ENCODE measurements at regions not wholly inside any gene's neighbourhood (a gene's known extent, or its start where the extent isn't known, plus 50 kb on each side); places are given as distances from the start of the nearest gene placed in this dataset.

- no peak overlapping the region for H3K18ac ChIP-seq (ENCODE audit: insufficient read length, low read depth, low read length)
- H3K4me2 ChIP-seq (ENCODE audit: insufficient read depth, insufficient read length, low read length): no peak overlapping the region
- H2BK20ac ChIP-seq (ENCODE audit: low read depth, low read length, poor library complexity, severe bottlenecking): no peak overlapping the region
- no peak overlapping the region for H3K4ac ChIP-seq (ENCODE audit: low read depth, low read length)
- no peak overlapping the region for H2BK12ac ChIP-seq (ENCODE audit: insufficient read length, low read depth, low read length)
- H3K23ac ChIP-seq (ENCODE audit: insufficient read length, low read depth, low read length): no peak overlapping the region
- no peak overlapping the region for H4K91ac ChIP-seq (ENCODE audit: insufficient read length, low read depth, low read length)
- no peak overlapping the region for H4K8ac ChIP-seq (replicated peaks; ENCODE audit: insufficient read length, low read depth, low read length)
- H3K9ac ChIP-seq (ENCODE audit: extremely low read depth, insufficient read length, low read length): no peak overlapping the region
- Mint-ChIP-seq H3K9me3 (peaks cover 18 to 29% of the 10 kb centered on the region in 2 experiments), H3K27me3 (ENCODE audit: low read depth) (no peaks in the 10 kb centered on the region), H3K27ac (no peak overlapping the region), H3K4me3 (no peak overlapping the region), H3K36me3 (ENCODE audit: insufficient read depth in 1 of 3, low read depth in 3 of 3) (peaks cover 7 to 18% (median 13%) of the 10 kb centered on the region in 3 experiments), H3K4me1 (peaks cover 5 to 6% of the 10 kb centered on the region in 2 experiments)
- no peak overlapping the region for H2AFZ ChIP-seq (ENCODE audit: low read length)
- no peak overlapping the region for H3T11ph ChIP-seq (ENCODE audit: low read length)
- H2BK120ac ChIP-seq (ENCODE audit: low read depth, low read length, poor library complexity, severe bottlenecking): no peak overlapping the region
- no peak overlapping the region for H2BK5ac ChIP-seq (ENCODE audit: insufficient read length, low read length)
- H3K27ac ChIP-seq (ENCODE audit: insufficient read length, low read depth, low read length): no peak overlapping the region
- no peak overlapping the region for H4K5ac ChIP-seq (ENCODE audit: insufficient read length, low read depth, low read length)
- DNase-seq: no peak
- H3K4me1 ChIP-seq (ENCODE audit: insufficient read depth, low read length): no peaks in the 10 kb centered on the region
- H4K20me1 ChIP-seq (ENCODE audit: control insufficient read depth, insufficient read depth, insufficient read length): no peaks in the 10 kb centered on the region
- no peaks in the 10 kb centered on the region for H3K79me1 ChIP-seq (ENCODE audit: insufficient read depth, low read depth, low read length, poor library complexity, severe bottlenecking)
- no peak overlapping the region for H3K14ac ChIP-seq (ENCODE audit: insufficient read depth, low read length)
- TF ChIP-seq CTCF (conservative IDR thresholded peaks at IDR 0.05): no peak
- H3K9me3 ChIP-seq (ENCODE audit: control insufficient read depth, low read depth, low read length): peaks cover 7% of the 10 kb centered on the region
- H3K27me3 ChIP-seq (ENCODE audit: insufficient read depth, low read length): no peaks in the 10 kb centered on the region
- no peak overlapping the region for H2AK5ac ChIP-seq (ENCODE audit: insufficient read length, low read length)
- no peak overlapping the region for H3K56ac ChIP-seq (ENCODE audit: insufficient read length, low read depth, low read length)
- H3K79me2 ChIP-seq (ENCODE audit: insufficient read depth, low read length): no peaks in the 10 kb centered on the region
- H2BK15ac ChIP-seq (ENCODE audit: low read depth, low read length): no peak overlapping the region
- H3K23me2 ChIP-seq (ENCODE audit: insufficient read length, low read depth, low read length, poor library complexity, severe bottlenecking): no peaks in the 10 kb centered on the region
- WGBS (ENCODE audit: extremely low coverage, insufficient read length, low lambda C conversion rate): no CpG with 5 or more reads among the region's 5 CpGs
Observed at GRCh38 chr5:130549884-130550561, 615.0 kb downstream of the HINT1 start.
